OCI-LY3 (cell line): ENCODE measurements at regions not wholly inside any gene's neighbourhood (a gene's known extent, or its start where the extent isn't known, plus 50 kb on each side); places are given as distances from the start of the nearest gene placed in this dataset.

Experiments used
- H2AFZ ChIP-seq: fragments of 200-600, 300-600 bp; shearing (Covaris generic); 2 replicates; pipeline ENCODE4 v1.6.0; 2014; ENCODE audit warnings: antibody characterized with exemption, low read depth, low read length
- H3K27ac ChIP-seq: fragments of 200-600, 300-600 bp; sonication (generic); 2 replicates; pipeline ENCODE4 v1.5.1; 2014; ENCODE audit warnings: mild to moderate bottlenecking, low read length, moderate library complexity, mixed read lengths
- H3K27me3 ChIP-seq: fragments of 200-600, 300-600 bp; sonication (generic); 2 replicates; pipeline ENCODE4 v1.6.1; 2014; ENCODE audit warnings: low read depth, low read length, mixed read lengths
- H3K36me3 ChIP-seq: fragments of 200-600, 300-600 bp; sonication (generic); replicated peaks from 2 replicates; pipeline ENCODE3; 2014; ENCODE audit warnings: low read depth, low read length, mixed read lengths
- H3K4me1 ChIP-seq: fragments of 300-600, 200-600 bp; sonication (generic); 2 replicates; pipeline ENCODE4 v1.6.1; 2014; ENCODE audit warnings: low read length, mixed read lengths
- H3K4me2 ChIP-seq: fragments of 200-600, 300-600 bp; sonication (generic); 2 replicates; pipeline ENCODE4 v1.6.1; 2014; ENCODE audit warnings: low read length, mixed read lengths
- H3K4me3 ChIP-seq: fragments of 300-600, 200-600 bp; sonication (generic); 2 replicates; pipeline ENCODE4 v1.5.1; 2014; ENCODE audit warnings: antibody characterized with exemption, mild to moderate bottlenecking, low read length, moderate library complexity
- H3K79me2 ChIP-seq: fragments of 300-600, 200-600 bp; shearing (Covaris generic); 2 replicates; pipeline ENCODE4 v1.6.1; 2014; ENCODE audit warnings: mild to moderate bottlenecking, low read length, mixed read lengths
- H3K9ac ChIP-seq: fragments of 300-600, 200-600 bp; shearing (Covaris generic); 2 replicates; pipeline ENCODE4 v1.6.0; 2014; ENCODE audit warnings: mild to moderate bottlenecking, low read length, moderate library complexity
- H3K9me3 ChIP-seq: fragments of 200-600, 300-600 bp; shearing (Covaris generic); 2 replicates; pipeline ENCODE4 v1.6.1; 2014; ENCODE audit warnings: low read length, mixed read lengths; ENCODE audit not compliant: insufficient read depth
- H4K20me1 ChIP-seq: fragments of 200-600, 300-600 bp; sonication (generic); 2 replicates; pipeline ENCODE4 v1.6.1; 2016; ENCODE audit warnings: low read length, mixed read lengths; ENCODE audit not compliant: insufficient read depth
- EZH2phosphoT487 ChIP-seq: fragments of 200-600 bp; shearing (Covaris generic); IDR thresholded peaks from 2 replicates; pipeline ENCODE4 v1.6.1; 2018; ENCODE audit warnings: antibody characterized with exemption, mixed run types, low read depth
- TF ChIP-seq, protein P1 (sequence below): fragments of 200-600, 300-600 bp; sonication (generic); IDR thresholded peaks from 2 replicates; pipeline ENCODE4 v1.5.1; 2014; ENCODE audit warnings: antibody characterized with exemption, low read length, low read depth

DNA sequence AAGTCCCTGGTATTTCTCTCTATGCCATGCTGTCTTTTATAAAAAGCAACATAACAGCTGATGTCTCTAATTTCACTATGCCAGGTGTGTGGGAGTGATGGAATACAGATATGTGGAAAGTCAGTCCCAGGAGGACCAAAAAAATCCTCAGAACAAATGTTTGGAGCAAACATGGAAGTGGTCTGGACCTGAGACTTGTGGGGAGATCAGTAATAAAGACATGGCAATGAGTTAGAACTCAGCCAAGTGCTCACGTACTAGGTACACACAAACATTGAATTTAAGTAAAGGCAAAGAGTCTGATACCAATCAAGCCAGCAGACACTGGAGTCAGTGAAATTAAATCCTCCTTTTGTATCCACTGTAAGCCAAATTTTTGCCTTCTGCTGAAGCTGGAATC lies 223.6 kb downstream of the ALG10B start:
- no peak overlapping the region for H2AFZ ChIP-seq
- TF ChIP-seq, protein P1, sequence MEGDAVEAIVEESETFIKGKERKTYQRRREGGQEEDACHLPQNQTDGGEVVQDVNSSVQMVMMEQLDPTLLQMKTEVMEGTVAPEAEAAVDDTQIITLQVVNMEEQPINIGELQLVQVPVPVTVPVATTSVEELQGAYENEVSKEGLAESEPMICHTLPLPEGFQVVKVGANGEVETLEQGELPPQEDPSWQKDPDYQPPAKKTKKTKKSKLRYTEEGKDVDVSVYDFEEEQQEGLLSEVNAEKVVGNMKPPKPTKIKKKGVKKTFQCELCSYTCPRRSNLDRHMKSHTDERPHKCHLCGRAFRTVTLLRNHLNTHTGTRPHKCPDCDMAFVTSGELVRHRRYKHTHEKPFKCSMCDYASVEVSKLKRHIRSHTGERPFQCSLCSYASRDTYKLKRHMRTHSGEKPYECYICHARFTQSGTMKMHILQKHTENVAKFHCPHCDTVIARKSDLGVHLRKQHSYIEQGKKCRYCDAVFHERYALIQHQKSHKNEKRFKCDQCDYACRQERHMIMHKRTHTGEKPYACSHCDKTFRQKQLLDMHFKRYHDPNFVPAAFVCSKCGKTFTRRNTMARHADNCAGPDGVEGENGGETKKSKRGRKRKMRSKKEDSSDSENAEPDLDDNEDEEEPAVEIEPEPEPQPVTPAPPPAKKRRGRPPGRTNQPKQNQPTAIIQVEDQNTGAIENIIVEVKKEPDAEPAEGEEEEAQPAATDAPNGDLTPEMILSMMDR, result no peak
- no peak for TF ChIP-seq EZH2phosphoT487
- H3K4me2 ChIP-seq, result no peak overlapping the region
- H3K9me3 ChIP-seq, result no peaks in the 10 kb centered on the region
- H3K4me1 ChIP-seq, result no peaks in the 10 kb centered on the region
- H3K27ac ChIP-seq, result no peak overlapping the region
- no peak overlapping the region for H3K4me3 ChIP-seq
- H3K27me3 ChIP-seq, result no peaks in the 10 kb centered on the region
- no peak overlapping the region for H3K9ac ChIP-seq
- H3K36me3 ChIP-seq, result no peaks in the 10 kb centered on the region
- no peaks in the 10 kb centered on the region for H3K79me2 ChIP-seq
- no peaks in the 10 kb centered on the region for H4K20me1 ChIP-seq

DNA sequence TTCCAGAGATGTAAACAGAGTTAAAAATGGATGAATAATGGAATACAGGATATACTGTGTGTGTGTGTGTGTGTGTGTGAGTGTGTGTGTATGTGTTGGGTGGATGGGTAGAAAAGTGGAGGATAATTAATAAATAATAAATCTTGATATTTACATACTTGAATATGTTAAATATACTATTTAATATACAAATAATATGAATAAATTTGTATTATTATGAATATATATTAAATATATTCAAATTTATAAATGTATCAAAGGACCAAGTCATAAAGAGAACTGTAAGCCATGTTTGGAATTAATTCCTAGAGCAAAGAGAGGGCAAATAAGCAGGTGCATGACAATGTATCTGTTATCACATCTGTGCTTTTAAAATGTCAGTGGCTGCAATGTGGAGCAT lies 225.3 kb downstream of the ALG10B start:
- H3K27ac ChIP-seq, result no peak overlapping the region

DNA sequence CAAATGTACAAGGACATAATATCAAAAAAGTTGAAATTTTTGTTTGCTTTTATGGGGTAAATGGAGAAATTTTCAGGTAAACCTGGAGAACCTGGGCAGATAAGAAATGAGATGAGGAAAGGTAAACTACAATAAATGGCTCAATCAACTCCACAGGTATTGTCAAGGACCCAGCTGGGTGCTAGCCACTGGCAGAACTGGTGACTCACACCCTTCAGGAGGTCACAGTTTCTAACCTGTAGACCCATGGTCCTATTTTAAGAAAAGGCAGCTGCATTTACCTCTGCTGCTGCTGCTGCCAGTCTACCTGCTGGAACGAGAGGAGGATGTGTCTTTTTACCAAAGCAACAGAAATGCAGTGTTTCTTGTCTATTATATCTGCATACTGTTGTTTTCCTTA lies 226.6 kb downstream of the ALG10B start:
- Histone ChIP-seq H3K27ac (no peak overlapping the region), H4K20me1 (no peaks in the 10 kb centered on the region), H3K79me2 (no peaks in the 10 kb centered on the region), H3K4me3 (no peak overlapping the region), H3K4me1 (no peaks in the 10 kb centered on the region), H2AFZ (no peak overlapping the region), H3K9me3 (no peaks in the 10 kb centered on the region), H3K9ac (no peak overlapping the region), H3K27me3 (no peaks in the 10 kb centered on the region), H3K4me2 (no peak overlapping the region), H3K36me3 (no peaks in the 10 kb centered on the region)
- TF ChIP-seq, protein P1, result no peak
- no peak for TF ChIP-seq EZH2phosphoT487

More for the DNA sequence above, 225.3 kb downstream of the ALG10B start:
- H3K9ac ChIP-seq, result no peak overlapping the region
- no peak overlapping the region for H3K4me2 ChIP-seq
- H3K4me1 ChIP-seq, result no peaks in the 10 kb centered on the region
- no peaks in the 10 kb centered on the region for H3K79me2 ChIP-seq
- no peaks in the 10 kb centered on the region for H3K27me3 ChIP-seq
- H4K20me1 ChIP-seq, result no peaks in the 10 kb centered on the region
- no peak overlapping the region for H2AFZ ChIP-seq
- H3K4me3 ChIP-seq, result no peak overlapping the region
- TF ChIP-seq, protein P1, result no peak
- no peak for TF ChIP-seq EZH2phosphoT487
- H3K36me3 ChIP-seq, result no peaks in the 10 kb centered on the region
- no peaks in the 10 kb centered on the region for H3K9me3 ChIP-seq

DNA sequence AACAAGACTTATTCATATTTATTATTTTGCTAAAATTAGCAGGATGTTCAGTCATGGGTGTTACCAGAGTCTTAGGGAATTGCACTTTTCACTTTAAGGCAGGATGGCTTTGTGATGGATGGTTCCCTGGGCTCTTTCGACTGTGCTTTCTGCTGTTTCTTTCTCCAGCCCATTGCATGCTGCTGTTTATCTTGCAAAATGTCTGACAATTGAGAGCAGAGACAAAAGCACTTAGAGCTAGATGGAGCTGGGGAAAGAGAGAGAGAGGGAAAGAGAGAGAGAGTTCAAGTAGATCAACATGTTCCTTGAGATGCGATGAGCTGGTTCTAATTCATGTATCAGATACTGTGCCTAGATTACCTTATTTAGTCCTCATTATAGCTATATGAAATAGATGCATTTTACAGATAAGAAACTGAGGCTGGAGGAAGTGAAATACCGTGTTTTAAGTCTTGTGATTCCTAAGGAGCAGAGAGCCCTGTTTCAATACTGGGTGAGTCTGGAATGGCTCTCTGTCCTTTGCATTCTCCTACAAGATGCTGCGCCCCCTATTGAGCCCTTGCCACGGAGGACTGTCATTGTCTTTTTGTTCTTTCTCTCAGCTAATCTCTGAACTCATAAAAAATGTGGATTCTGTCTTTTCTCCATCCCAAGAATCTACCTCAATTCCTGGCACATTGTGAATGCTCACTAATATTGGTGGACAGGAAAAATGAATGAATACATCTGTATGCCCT lies 227.9 kb downstream of the ALG10B start:
- H2AFZ ChIP-seq, result no peak overlapping the region
- H3K27ac ChIP-seq, result no peak overlapping the region
- no peak overlapping the region for H3K4me3 ChIP-seq
- H3K4me1 ChIP-seq, result no peaks in the 10 kb centered on the region
- TF ChIP-seq, protein P1, result no peak; the same call in 1 of the 2 replicates
- no peak for TF ChIP-seq EZH2phosphoT487
- H4K20me1 ChIP-seq, result no peaks in the 10 kb centered on the region
- no peaks in the 10 kb centered on the region for H3K36me3 ChIP-seq
- no peak overlapping the region for H3K4me2 ChIP-seq
- no peak overlapping the region for H3K9ac ChIP-seq
- no peaks in the 10 kb centered on the region for H3K9me3 ChIP-seq
- no peaks in the 10 kb centered on the region for H3K79me2 ChIP-seq
- no peaks in the 10 kb centered on the region for H3K27me3 ChIP-seq
